Cardiac muscle cell (in vitro differentiated cells and primary cell): ENCODE measurements at regions not wholly inside any gene's neighbourhood (a gene's known extent, or its start where the extent isn't known, plus 50 kb on each side); places are given as distances from the start of the nearest gene placed in this dataset.

Experiments used
- DNase-seq, 2 donors: peaks; one replicate each; pipeline versions ENCODE4 v3.0.0 to v3.0.0-alpha.2; 2010 to 2017; ENCODE audit warnings: low read depth in 1 of 2, low spot score in 1 of 2
- H3K27ac ChIP-seq: fragments of 200-600 bp; sonication (generic); 2 replicates; pipeline ENCODE4 v1.5.1; 2016
- H3K27me3 ChIP-seq: fragments of 200-600 bp; sonication (generic); 2 replicates; pipeline ENCODE4 v1.6.0; 2016; ENCODE audit warnings: control low read depth
- H3K36me3 ChIP-seq: fragments of 200-600 bp; sonication (generic); 2 replicates; pipeline ENCODE4 v1.5.1; 2016; ENCODE audit warnings: control low read depth
- H3K4me1 ChIP-seq: fragments of 200-600 bp; sonication (generic); 2 replicates; pipeline ENCODE4 v1.8.1; 2017; ENCODE audit warnings: low read depth, mild to moderate bottlenecking, mixed run types
- H3K4me3 ChIP-seq: fragments of 200-600 bp; sonication (generic); 2 replicates; pipeline ENCODE4 v1.5.1; 2016; ENCODE audit warnings: mild to moderate bottlenecking
- H3K9me3 ChIP-seq: fragments of 200-600 bp; sonication (generic); 2 replicates; pipeline ENCODE4 v1.5.1; 2017; ENCODE audit warnings: low read depth, mild to moderate bottlenecking, control low read depth
- CTCF ChIP-seq: IDR thresholded peaks from 2 replicates; pipeline ENCODE4 v1.5.1; 2012; ENCODE audit warnings: low read depth, mild to moderate bottlenecking, low read length

GRCh38 chr5:2833556-2833955 lies 82.1 kb upstream of the IRX2 start:
- H3K36me3 ChIP-seq: no peaks in the 10 kb centered on the region
- no peak overlapping the region for H3K4me3 ChIP-seq
- TF ChIP-seq CTCF: no peak
- peak in 1 of 2 donors; percentile 44 for DNase-seq
- no peaks in the 10 kb centered on the region for H3K27me3 ChIP-seq
- H3K27ac ChIP-seq: peak overlapping the region; percentile 18
- no peaks in the 10 kb centered on the region for H3K9me3 ChIP-seq
- peaks cover 33% of the 10 kb centered on the region for H3K4me1 ChIP-seq

GRCh38 chr5:2832394-2832793 lies 80.9 kb upstream of the IRX2 start:
- Histone ChIP-seq H3K9me3 (no peaks in the 10 kb centered on the region), H3K4me1 (peaks cover 34% of the 10 kb centered on the region), H3K27me3 (no peaks in the 10 kb centered on the region), H3K36me3 (no peaks in the 10 kb centered on the region), H3K27ac (no peak overlapping the region), H3K4me3 (no peak overlapping the region)
- TF ChIP-seq CTCF: no peak
- DNase-seq: no peak

- H3K27ac ChIP-seq: peak overlapping the region; percentile 70
- DNase-seq: no peak
- H3K27me3 ChIP-seq: no peaks in the 10 kb centered on the region
- no peaks in the 10 kb centered on the region for H3K9me3 ChIP-seq
- peaks cover 40% of the 10 kb centered on the region for H3K4me1 ChIP-seq
- TF ChIP-seq CTCF: no peak
- H3K36me3 ChIP-seq: no peaks in the 10 kb centered on the region
- H3K4me3 ChIP-seq: no peak overlapping the region
These were observed 77.8 kb upstream of the IRX2 start for GRCh38 chr5:2829239-2829638.

- no peak for DNase-seq
- Histone ChIP-seq H3K9me3 (no peaks in the 10 kb centered on the region), H3K27me3 (no peaks in the 10 kb centered on the region), H3K4me1 (no peaks in the 10 kb centered on the region), H3K4me3 (no peak overlapping the region), H3K27ac (no peak overlapping the region), H3K36me3 (no peaks in the 10 kb centered on the region)
- TF ChIP-seq CTCF: no peak
These were observed 67.5 kb upstream of the IRX2 start for GRCh38 chr5:2818936-2819335.

GRCh38 chr5:2817031-2817603 lies 65.6 kb upstream of the IRX2 start:
- Histone ChIP-seq H3K27ac (no peak overlapping the region), H3K4me3 (no peak overlapping the region), H3K36me3 (no peaks in the 10 kb centered on the region), H3K9me3 (no peaks in the 10 kb centered on the region), H3K4me1 (no peaks in the 10 kb centered on the region), H3K27me3 (no peaks in the 10 kb centered on the region)
- no peak for DNase-seq
- no peak for TF ChIP-seq CTCF

- DNase-seq: peak in 1 of 2 donors; percentile 35
- H3K36me3 ChIP-seq: no peaks in the 10 kb centered on the region
- no peak for TF ChIP-seq CTCF
These were observed 62.2 kb upstream of the IRX2 start for GRCh38 chr5:2813678-2814077.

More at GRCh38 chr5:2813678-2814077, 62.2 kb upstream of the IRX2 start:
- Histone ChIP-seq H3K4me1 (no peaks in the 10 kb centered on the region), H3K9me3 (no peaks in the 10 kb centered on the region), H3K4me3 (no peak overlapping the region), H3K27ac (no peak overlapping the region), H3K27me3 (no peaks in the 10 kb centered on the region)
